ENCODE measurements at regions not wholly inside any gene's neighbourhood (a gene's known extent, or its start where the extent isn't known, plus 50 kb on each side); places are given as distances from the start of the nearest gene placed in this dataset.

GRCh38 chr16:82530883-82531282, 95.9 kb upstream of the CDH13 start:
- TF ChIP-seq Cebpa-rat (IDR thresholded peaks at IDR 0.05): no peak
- H3K9me3 ChIP-seq: no peaks in the 10 kb centered on the region
- H3K4me3 ChIP-seq: no peak overlapping the region
- H3K4me2 ChIP-seq: no peak overlapping the region
- H3K27me3 ChIP-seq: no peaks in the 10 kb centered on the region
- no peak overlapping the region for H3K9ac ChIP-seq
- H3K36me3 ChIP-seq: no peaks in the 10 kb centered on the region
- no peaks in the 10 kb centered on the region for H4K20me1 ChIP-seq
- H3K27ac ChIP-seq: no peak overlapping the region
- H3K4me1 ChIP-seq: no peaks in the 10 kb centered on the region

- no peaks in the 10 kb centered on the region for H4K20me1 ChIP-seq
- no peaks in the 10 kb centered on the region for H3K4me1 ChIP-seq
- H3K4me2 ChIP-seq: no peak overlapping the region
- no peak for TF ChIP-seq Cebpa-rat (IDR thresholded peaks at IDR 0.05)
- H3K27me3 ChIP-seq: no peaks in the 10 kb centered on the region
- H3K4me3 ChIP-seq: no peak overlapping the region
- H3K9me3 ChIP-seq: no peaks in the 10 kb centered on the region
- no peaks in the 10 kb centered on the region for H3K36me3 ChIP-seq
- no peak overlapping the region for H3K9ac ChIP-seq
- no peak overlapping the region for H3K27ac ChIP-seq
Measured at GRCh38 chr16:82527101-82527500, 99.7 kb upstream of the CDH13 start.

GRCh38 chr16:82524976-82525375, 101.8 kb upstream of the CDH13 start:
- Histone ChIP-seq H3K9ac (no peak overlapping the region), H3K9me3 (no peaks in the 10 kb centered on the region), H4K20me1 (no peaks in the 10 kb centered on the region), H3K27me3 (no peaks in the 10 kb centered on the region), H3K4me2 (no peak overlapping the region), H3K4me1 (no peaks in the 10 kb centered on the region), H3K4me3 (no peak overlapping the region), H3K27ac (no peak overlapping the region), H3K36me3 (no peaks in the 10 kb centered on the region)
- no peak for TF ChIP-seq Cebpa-rat (IDR thresholded peaks at IDR 0.05)

- H3K9me3 ChIP-seq: no peaks in the 10 kb centered on the region
- H3K4me3 ChIP-seq: no peak overlapping the region
- no peaks in the 10 kb centered on the region for H3K36me3 ChIP-seq
- no peak overlapping the region for H3K9ac ChIP-seq
- no peak for TF ChIP-seq Cebpa-rat (IDR thresholded peaks at IDR 0.05)
- no peaks in the 10 kb centered on the region for H3K4me1 ChIP-seq
- H3K27ac ChIP-seq: no peak overlapping the region
- H4K20me1 ChIP-seq: no peaks in the 10 kb centered on the region
- H3K4me2 ChIP-seq: no peak overlapping the region
- no peaks in the 10 kb centered on the region for H3K27me3 ChIP-seq
Measured at GRCh38 chr16:82523815-82524214, 103.0 kb upstream of the CDH13 start.

- Histone ChIP-seq H3K27me3 (no peaks in the 10 kb centered on the region), H3K36me3 (no peaks in the 10 kb centered on the region), H3K4me3 (no peak overlapping the region), H3K9ac (no peak overlapping the region), H3K4me2 (no peak overlapping the region), H4K20me1 (no peaks in the 10 kb centered on the region), H3K9me3 (no peaks in the 10 kb centered on the region), H3K4me1 (no peaks in the 10 kb centered on the region), H3K27ac (no peak overlapping the region)
- no peak for TF ChIP-seq Cebpa-rat (IDR thresholded peaks at IDR 0.05)
Measured at GRCh38 chr16:82522026-82522425, 104.7 kb upstream of the CDH13 start.

GRCh38 chr16:82518811-82519210, 108.0 kb upstream of the CDH13 start:
- Histone ChIP-seq H3K4me3 (no peak overlapping the region), H3K9ac (no peak overlapping the region), H3K9me3 (no peaks in the 10 kb centered on the region), H4K20me1 (no peaks in the 10 kb centered on the region), H3K4me2 (no peak overlapping the region), H3K4me1 (no peaks in the 10 kb centered on the region), H3K36me3 (no peaks in the 10 kb centered on the region), H3K27me3 (no peaks in the 10 kb centered on the region), H3K27ac (no peak overlapping the region)
- TF ChIP-seq Cebpa-rat (IDR thresholded peaks at IDR 0.05): no peak

GRCh38 chr16:82514262-82514661, 112.5 kb upstream of the CDH13 start:
- H3K4me2 ChIP-seq: no peak overlapping the region
- no peaks in the 10 kb centered on the region for H3K27me3 ChIP-seq
- peaks cover 7% of the 10 kb centered on the region; the same call in 1 of the 2 replicates for H3K9me3 ChIP-seq
- H3K27ac ChIP-seq: no peak overlapping the region
- no peaks in the 10 kb centered on the region for H3K4me1 ChIP-seq
- no peak overlapping the region for H3K4me3 ChIP-seq
- no peaks in the 10 kb centered on the region for H3K36me3 ChIP-seq
- H4K20me1 ChIP-seq: no peaks in the 10 kb centered on the region
- no peak for TF ChIP-seq Cebpa-rat (IDR thresholded peaks at IDR 0.05)
- H3K9ac ChIP-seq: no peak overlapping the region

- no peaks in the 10 kb centered on the region for H4K20me1 ChIP-seq
- no peaks in the 10 kb centered on the region for H3K36me3 ChIP-seq
- H3K4me2 ChIP-seq: no peak overlapping the region
- H3K9me3 ChIP-seq: peaks cover 19% of the 10 kb centered on the region
- H3K27ac ChIP-seq: no peak overlapping the region
- H3K4me1 ChIP-seq: no peaks in the 10 kb centered on the region
- TF ChIP-seq Cebpa-rat (IDR thresholded peaks at IDR 0.05): no peak
- no peak overlapping the region for H3K4me3 ChIP-seq
- H3K9ac ChIP-seq: no peak overlapping the region
- 0 out of 2 replicates have a peak, but pooled peaks cover 4% of the 10 kb centered on the region for H3K27me3 ChIP-seq
Measured at GRCh38 chr16:82510789-82511305, 115.9 kb upstream of the CDH13 start.

GRCh38 chr16:82509691-82510430, 116.9 kb upstream of the CDH13 start:
- no peaks in the 10 kb centered on the region for H3K36me3 ChIP-seq
- TF ChIP-seq Cebpa-rat (IDR thresholded peaks at IDR 0.05): no peak
- H3K27ac ChIP-seq: no peak overlapping the region
- H3K9me3 ChIP-seq: peaks cover 19% of the 10 kb centered on the region
- H3K4me3 ChIP-seq: no peak overlapping the region
- no peaks in the 10 kb centered on the region for H4K20me1 ChIP-seq
- H3K27me3 ChIP-seq: 0 out of 2 replicates have a peak, but pooled peaks cover 4% of the 10 kb centered on the region
- H3K4me1 ChIP-seq: no peaks in the 10 kb centered on the region
- H3K9ac ChIP-seq: no peak overlapping the region
- H3K4me2 ChIP-seq: no peak overlapping the region

GRCh38 chr16:82506692-82507670, 119.8 kb upstream of the CDH13 start:
- Histone ChIP-seq H3K9ac (no peak overlapping the region), H3K36me3 (no peaks in the 10 kb centered on the region), H3K9me3 (peaks cover 19% of the 10 kb centered on the region), H3K4me3 (no peak overlapping the region), H3K4me1 (no peaks in the 10 kb centered on the region), H3K27me3 (0 out of 2 replicates have a peak, but pooled peaks cover 4% of the 10 kb centered on the region), H3K4me2 (no peak overlapping the region), H4K20me1 (no peaks in the 10 kb centered on the region), H3K27ac (no peak overlapping the region)
- no peak for TF ChIP-seq Cebpa-rat (IDR thresholded peaks at IDR 0.05)

Data from BLaER1 (cell line).